ENCODE measurements at regions not wholly inside any gene's neighbourhood (a gene's known extent, or its start where the extent isn't known, plus 50 kb on each side); places are given as distances from the start of the nearest gene placed in this dataset.

DNA sequence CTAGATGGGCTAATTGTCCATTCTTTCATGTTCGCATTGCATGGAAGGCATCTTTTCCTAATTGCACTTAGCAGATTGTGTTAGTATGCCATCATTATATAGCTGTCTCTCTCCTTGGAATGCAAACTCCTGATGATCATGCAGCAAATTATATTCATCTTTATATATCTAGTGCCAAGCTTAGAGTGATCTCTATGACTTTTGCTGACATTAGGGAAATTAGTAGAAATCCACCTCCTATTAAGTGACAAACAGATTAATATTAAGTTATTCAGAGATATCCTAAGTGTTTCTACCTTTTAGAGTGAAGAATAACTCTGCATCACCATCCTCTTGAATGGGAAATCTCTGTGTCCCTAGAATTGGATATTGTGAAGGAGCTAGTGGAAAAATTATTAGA lies 185.6 kb downstream of the FOXG1 start:
- no peaks in the 10 kb centered on the region for H3K4me1 Mint-ChIP-seq
- peaks cover 3% of the 10 kb centered on the region; the same call in 1 of the 2 replicates for H3K27me3 Mint-ChIP-seq (ENCODE audit: low read depth)
- no peak overlapping the region for H3K4me3 Mint-ChIP-seq
- TF ChIP-seq IRF2 (CRISPR knock-in tag; IDR thresholded peaks at IDR 0.05; ENCODE audit: borderline replicate concordance, low read depth) (no peak), GTF2I (CRISPR knock-in tag; conservative IDR thresholded peaks at IDR 0.05) (no peak), CREM (CRISPR knock-in tag; IDR thresholded peaks at IDR 0.05) (no peak), ZNF671 (CRISPR knock-in tag; IDR thresholded peaks at IDR 0.05) (no peak)
- H3K36me3 Mint-ChIP-seq = no peaks in the 10 kb centered on the region; the same call in 1 of the 2 replicates
- ATAC-seq = no peak
- ChIA-PET CTCF (no interaction called here), POLR2A (no interaction called here)
- peaks cover 21% of the 10 kb centered on the region for H3K9me3 Mint-ChIP-seq
- H3K27ac Mint-ChIP-seq = no peak overlapping the region
- DNase-seq (ENCODE audit: low spot score) = no peak

DNA sequence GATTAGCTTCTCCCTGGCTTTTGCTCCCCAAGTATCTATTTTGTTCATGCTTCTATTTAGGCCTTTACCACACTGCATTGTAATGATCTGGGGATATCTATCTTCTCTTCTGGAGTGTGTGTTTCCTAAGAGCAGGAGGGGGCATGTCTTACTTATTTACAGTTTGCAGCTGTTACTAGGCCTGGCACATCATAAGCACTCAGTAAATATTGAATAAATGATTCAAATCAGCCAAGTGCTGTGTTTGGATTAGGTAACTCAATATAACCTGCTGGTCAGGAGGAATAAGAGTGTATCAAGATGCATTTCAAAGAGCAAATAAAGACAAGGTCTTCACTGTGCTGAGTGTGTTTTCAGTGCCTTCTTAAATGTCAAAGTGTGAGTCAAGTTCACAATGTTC lies 186.1 kb downstream of the FOXG1 start:
- POLR2A ChIA-PET = no interaction called here
- H3K4me3 Mint-ChIP-seq = no peak overlapping the region
- H3K27ac Mint-ChIP-seq = no peak overlapping the region
- ATAC-seq (no peak), DNase-seq (ENCODE audit: low spot score) (no peak)
- peaks cover 25% of the 10 kb centered on the region for H3K9me3 Mint-ChIP-seq
- TF ChIP-seq, protein P1, sequence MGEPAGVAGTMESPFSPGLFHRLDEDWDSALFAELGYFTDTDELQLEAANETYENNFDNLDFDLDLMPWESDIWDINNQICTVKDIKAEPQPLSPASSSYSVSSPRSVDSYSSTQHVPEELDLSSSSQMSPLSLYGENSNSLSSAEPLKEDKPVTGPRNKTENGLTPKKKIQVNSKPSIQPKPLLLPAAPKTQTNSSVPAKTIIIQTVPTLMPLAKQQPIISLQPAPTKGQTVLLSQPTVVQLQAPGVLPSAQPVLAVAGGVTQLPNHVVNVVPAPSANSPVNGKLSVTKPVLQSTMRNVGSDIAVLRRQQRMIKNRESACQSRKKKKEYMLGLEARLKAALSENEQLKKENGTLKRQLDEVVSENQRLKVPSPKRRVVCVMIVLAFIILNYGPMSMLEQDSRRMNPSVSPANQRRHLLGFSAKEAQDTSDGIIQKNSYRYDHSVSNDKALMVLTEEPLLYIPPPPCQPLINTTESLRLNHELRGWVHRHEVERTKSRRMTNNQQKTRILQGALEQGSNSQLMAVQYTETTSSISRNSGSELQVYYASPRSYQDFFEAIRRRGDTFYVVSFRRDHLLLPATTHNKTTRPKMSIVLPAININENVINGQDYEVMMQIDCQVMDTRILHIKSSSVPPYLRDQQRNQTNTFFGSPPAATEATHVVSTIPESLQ (CRISPR knock-in tag; IDR thresholded peaks at IDR 0.05) = no peak
- TF ChIP-seq SOX15 (CRISPR knock-in tag; IDR thresholded peaks at IDR 0.05) = no peak
- TF ChIP-seq, protein P2, sequence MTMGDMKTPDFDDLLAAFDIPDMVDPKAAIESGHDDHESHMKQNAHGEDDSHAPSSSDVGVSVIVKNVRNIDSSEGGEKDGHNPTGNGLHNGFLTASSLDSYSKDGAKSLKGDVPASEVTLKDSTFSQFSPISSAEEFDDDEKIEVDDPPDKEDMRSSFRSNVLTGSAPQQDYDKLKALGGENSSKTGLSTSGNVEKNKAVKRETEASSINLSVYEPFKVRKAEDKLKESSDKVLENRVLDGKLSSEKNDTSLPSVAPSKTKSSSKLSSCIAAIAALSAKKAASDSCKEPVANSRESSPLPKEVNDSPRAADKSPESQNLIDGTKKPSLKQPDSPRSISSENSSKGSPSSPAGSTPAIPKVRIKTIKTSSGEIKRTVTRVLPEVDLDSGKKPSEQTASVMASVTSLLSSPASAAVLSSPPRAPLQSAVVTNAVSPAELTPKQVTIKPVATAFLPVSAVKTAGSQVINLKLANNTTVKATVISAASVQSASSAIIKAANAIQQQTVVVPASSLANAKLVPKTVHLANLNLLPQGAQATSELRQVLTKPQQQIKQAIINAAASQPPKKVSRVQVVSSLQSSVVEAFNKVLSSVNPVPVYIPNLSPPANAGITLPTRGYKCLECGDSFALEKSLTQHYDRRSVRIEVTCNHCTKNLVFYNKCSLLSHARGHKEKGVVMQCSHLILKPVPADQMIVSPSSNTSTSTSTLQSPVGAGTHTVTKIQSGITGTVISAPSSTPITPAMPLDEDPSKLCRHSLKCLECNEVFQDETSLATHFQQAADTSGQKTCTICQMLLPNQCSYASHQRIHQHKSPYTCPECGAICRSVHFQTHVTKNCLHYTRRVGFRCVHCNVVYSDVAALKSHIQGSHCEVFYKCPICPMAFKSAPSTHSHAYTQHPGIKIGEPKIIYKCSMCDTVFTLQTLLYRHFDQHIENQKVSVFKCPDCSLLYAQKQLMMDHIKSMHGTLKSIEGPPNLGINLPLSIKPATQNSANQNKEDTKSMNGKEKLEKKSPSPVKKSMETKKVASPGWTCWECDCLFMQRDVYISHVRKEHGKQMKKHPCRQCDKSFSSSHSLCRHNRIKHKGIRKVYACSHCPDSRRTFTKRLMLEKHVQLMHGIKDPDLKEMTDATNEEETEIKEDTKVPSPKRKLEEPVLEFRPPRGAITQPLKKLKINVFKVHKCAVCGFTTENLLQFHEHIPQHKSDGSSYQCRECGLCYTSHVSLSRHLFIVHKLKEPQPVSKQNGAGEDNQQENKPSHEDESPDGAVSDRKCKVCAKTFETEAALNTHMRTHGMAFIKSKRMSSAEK (CRISPR knock-in tag; IDR thresholded peaks at IDR 0.05; ENCODE audit: borderline replicate concordance) = no peak
- no peak for TF ChIP-seq FOXK1 (CRISPR knock-in tag; IDR thresholded peaks at IDR 0.05)
- no peak for TF ChIP-seq NR3C1 (CRISPR knock-in tag; conservative IDR thresholded peaks at IDR 0.05; ENCODE audit: low read depth)
- TF ChIP-seq, protein P3, sequence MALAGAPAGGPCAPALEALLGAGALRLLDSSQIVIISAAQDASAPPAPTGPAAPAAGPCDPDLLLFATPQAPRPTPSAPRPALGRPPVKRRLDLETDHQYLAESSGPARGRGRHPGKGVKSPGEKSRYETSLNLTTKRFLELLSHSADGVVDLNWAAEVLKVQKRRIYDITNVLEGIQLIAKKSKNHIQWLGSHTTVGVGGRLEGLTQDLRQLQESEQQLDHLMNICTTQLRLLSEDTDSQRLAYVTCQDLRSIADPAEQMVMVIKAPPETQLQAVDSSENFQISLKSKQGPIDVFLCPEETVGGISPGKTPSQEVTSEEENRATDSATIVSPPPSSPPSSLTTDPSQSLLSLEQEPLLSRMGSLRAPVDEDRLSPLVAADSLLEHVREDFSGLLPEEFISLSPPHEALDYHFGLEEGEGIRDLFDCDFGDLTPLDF (CRISPR knock-in tag; IDR thresholded peaks at IDR 0.05) = no peak
- TF ChIP-seq FOXP1 (CRISPR knock-in tag; IDR thresholded peaks at IDR 0.05; ENCODE audit: borderline replicate concordance) = no peak
- TF ChIP-seq NR1H2 (CRISPR knock-in tag; IDR thresholded peaks at IDR 0.05) = no peak
- TF ChIP-seq, protein P4, sequence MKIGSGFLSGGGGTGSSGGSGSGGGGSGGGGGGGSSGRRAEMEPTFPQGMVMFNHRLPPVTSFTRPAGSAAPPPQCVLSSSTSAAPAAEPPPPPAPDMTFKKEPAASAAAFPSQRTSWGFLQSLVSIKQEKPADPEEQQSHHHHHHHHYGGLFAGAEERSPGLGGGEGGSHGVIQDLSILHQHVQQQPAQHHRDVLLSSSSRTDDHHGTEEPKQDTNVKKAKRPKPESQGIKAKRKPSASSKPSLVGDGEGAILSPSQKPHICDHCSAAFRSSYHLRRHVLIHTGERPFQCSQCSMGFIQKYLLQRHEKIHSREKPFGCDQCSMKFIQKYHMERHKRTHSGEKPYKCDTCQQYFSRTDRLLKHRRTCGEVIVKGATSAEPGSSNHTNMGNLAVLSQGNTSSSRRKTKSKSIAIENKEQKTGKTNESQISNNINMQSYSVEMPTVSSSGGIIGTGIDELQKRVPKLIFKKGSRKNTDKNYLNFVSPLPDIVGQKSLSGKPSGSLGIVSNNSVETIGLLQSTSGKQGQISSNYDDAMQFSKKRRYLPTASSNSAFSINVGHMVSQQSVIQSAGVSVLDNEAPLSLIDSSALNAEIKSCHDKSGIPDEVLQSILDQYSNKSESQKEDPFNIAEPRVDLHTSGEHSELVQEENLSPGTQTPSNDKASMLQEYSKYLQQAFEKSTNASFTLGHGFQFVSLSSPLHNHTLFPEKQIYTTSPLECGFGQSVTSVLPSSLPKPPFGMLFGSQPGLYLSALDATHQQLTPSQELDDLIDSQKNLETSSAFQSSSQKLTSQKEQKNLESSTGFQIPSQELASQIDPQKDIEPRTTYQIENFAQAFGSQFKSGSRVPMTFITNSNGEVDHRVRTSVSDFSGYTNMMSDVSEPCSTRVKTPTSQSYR (CRISPR knock-in tag; IDR thresholded peaks at IDR 0.05) = no peak
- no peak for TF ChIP-seq CREB1 (CRISPR knock-in tag; IDR thresholded peaks at IDR 0.05)
- no peak for TF ChIP-seq OVOL2 (CRISPR knock-in tag; IDR thresholded peaks at IDR 0.05; ENCODE audit: borderline replicate concordance)
- TF ChIP-seq ZNF396 (CRISPR knock-in tag; IDR thresholded peaks at IDR 0.05; ENCODE audit: borderline replicate concordance) = no peak
- H3K4me1 Mint-ChIP-seq = no peaks in the 10 kb centered on the region
- peaks cover 3% of the 10 kb centered on the region; the same call in 1 of the 2 replicates for H3K27me3 Mint-ChIP-seq (ENCODE audit: low read depth)
- no peaks in the 10 kb centered on the region; the same call in 1 of the 2 replicates for H3K36me3 Mint-ChIP-seq
- CTCF ChIA-PET = no interaction called here

Measured in WTC11 (cell line).